ENCODE measurements at regions not wholly inside any gene's neighbourhood (a gene's known extent, or its start where the extent isn't known, plus 50 kb on each side); places are given as distances from the start of the nearest gene placed in this dataset.

DNA sequence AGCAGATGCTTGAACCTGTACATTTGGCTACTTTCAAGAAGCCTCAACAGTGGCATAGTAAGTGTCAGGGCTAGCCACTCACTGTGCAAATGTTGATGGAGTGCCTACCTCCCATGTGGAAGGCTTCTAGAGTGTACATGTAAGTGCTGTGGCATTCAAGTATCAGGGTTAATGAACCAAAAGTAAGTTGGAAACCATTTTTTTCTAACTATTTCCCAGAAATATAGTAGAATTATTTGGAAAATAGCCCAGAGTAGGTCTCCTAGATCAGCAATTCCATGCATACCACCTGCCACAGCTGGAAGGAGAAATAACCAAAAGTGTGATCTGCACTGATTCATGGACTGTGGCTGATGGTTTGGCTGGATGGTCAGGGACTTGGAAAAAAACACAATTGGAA lies 53.3 kb downstream of the FOXD1 start:
- Mint-ChIP-seq H3K36me3 (peaks cover 0 to 5% (median 0%) of the 10 kb centered on the region in 3 donors), H3K27me3 (peaks cover 3 to 19% of the 10 kb centered on the region in 2 donors), H3K4me1 (peaks cover 0 to 6% (median 0%) of the 10 kb centered on the region in 3 donors), H3K27ac (no peak overlapping the region), H3K4me3 (no peak overlapping the region), H3K9me3 (no peaks in the 10 kb centered on the region)
- H3K4me3 ChIP-seq (ENCODE audit: low read length): no peak overlapping the region
- no peaks in the 10 kb centered on the region for H3K27me3 ChIP-seq (ENCODE audit: insufficient read depth, low read length, poor library complexity, severe bottlenecking)
- no peaks in the 10 kb centered on the region for H3K4me1 ChIP-seq (ENCODE audit: insufficient read depth, low read length)
- CTCF ChIA-PET: no interaction called here
- H3K27ac ChIP-seq (ENCODE audit: low read depth, low read length): no peak overlapping the region
- DNase-seq: no peak
- no peaks in the 10 kb centered on the region for H3K9me3 ChIP-seq (ENCODE audit: low read length)
- H3K36me3 ChIP-seq (ENCODE audit: insufficient read depth, low read length): no peaks in the 10 kb centered on the region
- POLR2A ChIA-PET: no interaction called here

DNA sequence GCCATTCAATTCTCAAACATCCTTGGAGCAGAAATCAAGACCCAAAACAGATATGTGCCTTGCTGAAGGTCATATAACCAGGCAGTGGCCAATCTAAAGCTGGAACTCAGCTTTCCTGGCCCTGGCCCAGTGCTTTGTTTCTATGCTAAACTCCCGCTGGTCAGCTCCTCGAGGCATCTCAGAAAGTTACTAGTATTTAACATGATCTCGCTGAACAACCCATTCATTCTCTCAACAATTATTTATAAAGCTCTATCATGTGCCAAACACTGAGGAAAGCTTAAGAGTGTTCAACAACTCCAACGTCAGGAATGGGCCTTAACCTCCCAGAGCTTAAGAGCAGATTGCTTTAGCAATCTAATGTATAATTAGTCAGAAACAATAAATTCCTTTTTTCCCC lies 54.0 kb downstream of the FOXD1 start:
- CTCF ChIA-PET: interaction anchor here (1.9 kb wide), 1 partner anchor 56 kb away, joined by 7 read pairs; no protein-coding TSS in a partner anchor

DNA sequence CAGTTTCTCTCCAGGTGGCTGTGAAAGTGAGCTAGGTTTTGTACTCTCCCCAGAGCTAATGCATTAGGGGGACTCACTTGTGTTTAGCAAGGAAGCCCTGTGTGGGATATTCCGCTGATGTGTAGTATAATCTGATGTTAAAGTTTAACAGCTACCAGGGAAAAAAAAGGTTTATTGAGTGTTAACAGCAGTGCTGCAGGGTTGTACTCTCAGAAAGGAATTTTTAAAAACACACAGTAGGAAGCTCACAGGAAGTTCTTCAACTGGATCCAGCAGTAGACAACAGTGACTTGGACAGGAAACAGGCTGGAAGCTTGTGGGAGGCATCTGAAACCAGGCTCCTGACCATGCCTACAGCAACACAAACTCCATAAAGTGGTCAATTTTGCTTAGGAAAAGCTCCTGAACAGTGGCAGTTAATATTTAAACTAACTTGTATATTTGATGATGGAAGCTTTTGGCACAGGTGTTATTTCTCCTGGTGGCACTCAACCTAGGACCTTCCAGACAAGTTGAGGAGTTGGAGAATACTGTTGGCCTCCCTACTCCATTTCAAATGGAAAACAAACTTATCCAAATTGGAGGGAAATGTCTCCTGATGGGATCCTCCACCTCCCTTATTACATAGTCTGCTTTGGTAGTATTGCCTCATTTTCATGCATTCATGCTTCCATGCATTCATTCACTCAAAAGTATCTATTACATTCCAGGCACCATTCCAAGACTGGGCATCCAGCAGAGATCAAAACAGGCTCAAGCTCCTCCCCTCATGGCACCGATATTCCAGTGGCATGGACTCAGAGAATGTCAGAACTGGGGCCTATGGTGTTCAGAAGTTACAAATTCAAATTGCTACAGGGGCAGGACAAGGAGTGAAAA lies 54.7 kb downstream of the FOXD1 start:
- H3K4me3 Mint-ChIP-seq: no peak overlapping the region
- H3K4me3 ChIP-seq (ENCODE audit: low read length): no peak overlapping the region
- no peak overlapping the region for H3K27ac ChIP-seq (ENCODE audit: low read depth, low read length)
- no peaks in the 10 kb centered on the region for H3K9me3 Mint-ChIP-seq
- POLR2A ChIA-PET: interaction anchor here (0.5 kb wide), 1 partner anchor 11 kb away, joined by 3 read pairs; no protein-coding TSS in a partner anchor
- CTCF ChIA-PET: interaction anchor here (1.9 kb wide), 1 partner anchor 57 kb away, joined by 7 read pairs; no protein-coding TSS in a partner anchor
- peaks cover 2 to 15% (median 4%) of the 10 kb centered on the region in 3 donors for H3K4me1 Mint-ChIP-seq
- no peaks in the 10 kb centered on the region for H3K9me3 ChIP-seq (ENCODE audit: low read length)
- no peak overlapping the region for H3K27ac Mint-ChIP-seq
- peaks cover 2% of the 10 kb centered on the region for H3K4me1 ChIP-seq (ENCODE audit: insufficient read depth, low read length)
- no peaks in the 10 kb centered on the region for H3K36me3 ChIP-seq (ENCODE audit: insufficient read depth, low read length)
- no peaks in the 10 kb centered on the region for H3K27me3 ChIP-seq (ENCODE audit: insufficient read depth, low read length, poor library complexity, severe bottlenecking)
- DNase-seq: no peak
- peaks cover 0 to 5% (median 0%) of the 10 kb centered on the region in 3 donors for H3K36me3 Mint-ChIP-seq
- H3K27me3 Mint-ChIP-seq: peaks cover 0 to 16% of the 10 kb centered on the region in 2 donors

More for the DNA sequence above, 54.0 kb downstream of the FOXD1 start:
- POLR2A ChIA-PET: interaction anchor here (0.5 kb wide), 1 partner anchor 10 kb away, joined by 3 read pairs; no protein-coding TSS in a partner anchor
- peaks cover 0 to 16% of the 10 kb centered on the region in 2 donors for H3K27me3 Mint-ChIP-seq
- peaks cover 0 to 5% (median 0%) of the 10 kb centered on the region in 3 donors for H3K36me3 Mint-ChIP-seq
- Histone ChIP-seq H3K4me3 (ENCODE audit: low read length) (no peak overlapping the region), H3K4me1 (ENCODE audit: insufficient read depth, low read length) (no peaks in the 10 kb centered on the region), H3K27ac (ENCODE audit: low read depth, low read length) (no peak overlapping the region), H3K9me3 (ENCODE audit: low read length) (no peaks in the 10 kb centered on the region), H3K27me3 (ENCODE audit: insufficient read depth, low read length, poor library complexity, severe bottlenecking) (no peaks in the 10 kb centered on the region), H3K36me3 (ENCODE audit: insufficient read depth, low read length) (no peaks in the 10 kb centered on the region)
- no peak overlapping the region for H3K27ac Mint-ChIP-seq
- H3K4me3 Mint-ChIP-seq: no peak overlapping the region
- DNase-seq: no peak
- peaks cover 0 to 12% (median 0%) of the 10 kb centered on the region in 3 donors for H3K4me1 Mint-ChIP-seq
- no peaks in the 10 kb centered on the region for H3K9me3 Mint-ChIP-seq

DNA sequence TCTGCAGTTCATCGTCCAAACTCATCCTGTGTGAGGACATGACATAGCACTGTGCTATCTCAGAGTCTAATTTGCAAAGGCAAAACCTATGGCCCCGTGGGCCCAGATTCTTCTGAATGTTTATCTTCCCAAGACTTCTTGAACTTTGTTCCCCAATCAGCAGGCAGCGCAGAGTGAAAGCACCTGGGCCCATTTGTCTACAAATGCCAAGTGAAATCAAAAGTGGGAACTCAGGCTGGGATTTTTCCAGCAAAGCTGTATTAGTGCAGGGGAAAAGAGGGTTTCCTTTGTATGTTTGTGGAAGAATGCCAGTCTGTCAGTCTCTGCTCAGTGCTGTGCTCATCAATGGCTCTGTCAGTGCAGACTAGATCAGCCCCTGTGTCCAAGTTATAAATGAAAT lies 55.8 kb downstream of the FOXD1 start:
- ChIA-PET CTCF (interaction anchor here (1.9 kb wide), 1 partner anchor 58 kb away, joined by 7 read pairs; no protein-coding TSS in a partner anchor), POLR2A (no interaction called here)
- H3K4me3 ChIP-seq (ENCODE audit: low read length): no peak overlapping the region
- Mint-ChIP-seq H3K4me3 (no peak overlapping the region), H3K27me3 (peaks cover 0 to 16% of the 10 kb centered on the region in 2 donors), H3K9me3 (no peaks in the 10 kb centered on the region), H3K27ac (no peak overlapping the region), H3K4me1 (peaks cover 11 to 26% (median 13%) of the 10 kb centered on the region in 3 donors), H3K36me3 (peaks cover 0 to 5% (median 0%) of the 10 kb centered on the region in 3 donors)
- DNase-seq: no peak
- H3K4me1 ChIP-seq (ENCODE audit: insufficient read depth, low read length): peaks cover 12% of the 10 kb centered on the region
- H3K27me3 ChIP-seq (ENCODE audit: insufficient read depth, low read length, poor library complexity, severe bottlenecking): no peaks in the 10 kb centered on the region
- no peaks in the 10 kb centered on the region for H3K9me3 ChIP-seq (ENCODE audit: low read length)
- no peaks in the 10 kb centered on the region for H3K36me3 ChIP-seq (ENCODE audit: insufficient read depth, low read length)
- H3K27ac ChIP-seq (ENCODE audit: low read depth, low read length): no peak overlapping the region

DNA sequence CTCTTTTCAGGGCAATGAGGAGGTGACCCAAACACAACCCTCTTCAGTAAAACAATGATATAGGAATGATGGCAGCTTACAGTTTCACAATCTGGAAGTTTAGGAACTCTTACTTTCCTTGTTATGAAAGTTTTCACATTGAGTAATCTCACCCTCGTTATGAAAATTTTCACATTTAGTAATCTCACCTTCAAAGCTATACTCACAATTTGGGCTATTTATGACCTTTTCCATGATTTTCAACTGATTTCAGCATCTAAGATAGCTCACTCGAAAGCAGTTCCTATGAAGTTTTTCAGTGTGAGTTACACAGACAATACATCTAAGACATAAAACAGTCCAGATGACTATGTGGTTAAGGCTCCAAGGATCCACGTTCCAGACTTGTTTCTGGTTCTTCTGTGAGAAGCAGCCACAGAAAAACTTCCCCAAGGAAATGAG lies 57.1 kb downstream of the FOXD1 start:
- no peak overlapping the region for H3K4me3 ChIP-seq (ENCODE audit: low read length)
- CTCF ChIA-PET: interaction anchor here (1.6 kb wide), 1 partner anchor 60 kb away, joined by 5 read pairs; no protein-coding TSS in a partner anchor
- Mint-ChIP-seq H3K9me3 (no peaks in the 10 kb centered on the region), H3K4me1 (peaks cover 21 to 39% (median 25%) of the 10 kb centered on the region in 3 donors), H3K36me3 (peaks cover 0 to 5% (median 0%) of the 10 kb centered on the region in 3 donors), H3K27me3 (peaks cover 0 to 16% of the 10 kb centered on the region in 2 donors), H3K4me3 (no peak overlapping the region), H3K27ac (no peak overlapping the region)
- POLR2A ChIA-PET: no interaction called here
- H3K9me3 ChIP-seq (ENCODE audit: low read length): no peaks in the 10 kb centered on the region
- H3K36me3 ChIP-seq (ENCODE audit: insufficient read depth, low read length): no peaks in the 10 kb centered on the region
- H3K27ac ChIP-seq (ENCODE audit: low read depth, low read length): no peak overlapping the region
- no peaks in the 10 kb centered on the region for H3K27me3 ChIP-seq (ENCODE audit: insufficient read depth, low read length, poor library complexity, severe bottlenecking)
- H3K4me1 ChIP-seq (ENCODE audit: insufficient read depth, low read length): peaks cover 26% of the 10 kb centered on the region
- DNase-seq: no peak

DNA sequence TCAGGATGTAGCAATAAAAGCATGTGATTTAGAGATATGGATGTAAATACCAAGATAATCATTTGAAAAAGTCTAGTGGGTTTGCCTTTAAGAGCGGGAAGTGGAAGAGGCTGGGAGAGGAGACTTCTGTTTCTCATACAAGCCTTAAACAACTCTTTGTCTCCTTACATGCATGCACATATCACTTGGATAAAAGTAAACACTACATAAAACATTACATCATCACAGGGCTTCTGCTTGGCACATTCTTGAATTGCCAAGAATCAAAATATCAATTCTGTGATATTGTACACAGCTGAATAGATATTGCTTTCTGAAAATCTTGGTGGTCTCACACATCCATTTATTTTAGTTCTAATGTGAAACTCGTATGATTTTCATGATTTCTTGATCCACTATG lies 57.6 kb downstream of the FOXD1 start:
- Histone ChIP-seq H3K9me3 (ENCODE audit: low read length) (no peaks in the 10 kb centered on the region), H3K27me3 (ENCODE audit: insufficient read depth, low read length, poor library complexity, severe bottlenecking) (no peaks in the 10 kb centered on the region), H3K36me3 (ENCODE audit: insufficient read depth, low read length) (no peaks in the 10 kb centered on the region), H3K27ac (ENCODE audit: low read depth, low read length) (no peak overlapping the region), H3K4me3 (ENCODE audit: low read length) (no peak overlapping the region), H3K4me1 (ENCODE audit: insufficient read depth, low read length) (peaks cover 30% of the 10 kb centered on the region)
- H3K4me1 Mint-ChIP-seq: peaks cover 26 to 44% (median 29%) of the 10 kb centered on the region in 3 donors
- no peak overlapping the region for H3K27ac Mint-ChIP-seq
- H3K27me3 Mint-ChIP-seq: peaks cover 0 to 11% of the 10 kb centered on the region in 2 donors
- H3K4me3 Mint-ChIP-seq: no peak overlapping the region
- ChIA-PET CTCF (interaction anchor here (1.6 kb wide), 1 partner anchor 60 kb away, joined by 5 read pairs; no protein-coding TSS in a partner anchor), POLR2A (no interaction called here)
- H3K36me3 Mint-ChIP-seq: peaks cover 0 to 5% (median 0%) of the 10 kb centered on the region in 3 donors
- peaks cover 0 to 3% (median 0%) of the 10 kb centered on the region in 5 donors for H3K9me3 Mint-ChIP-seq
- no peak for DNase-seq

DNA sequence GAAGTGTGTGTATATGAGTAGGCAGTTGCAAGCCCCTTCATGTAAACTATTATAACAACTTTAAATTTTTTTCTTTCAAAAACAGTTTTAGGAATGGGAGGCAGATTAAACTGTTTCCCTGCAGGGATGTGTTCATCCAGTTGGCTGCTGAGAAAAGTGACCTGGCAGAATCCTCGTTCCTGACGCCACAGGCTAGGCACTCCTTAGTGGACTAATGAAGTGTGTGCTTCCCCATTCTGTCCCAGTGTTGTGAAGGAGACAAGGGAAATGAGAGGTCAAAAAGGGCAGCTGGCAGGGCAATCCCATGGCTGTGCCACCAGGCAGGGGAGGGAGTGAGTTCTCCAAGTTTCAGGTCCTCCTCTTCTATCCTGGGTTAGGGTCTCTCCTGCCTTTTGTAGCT lies 59.8 kb downstream of the FOXD1 start:
- Histone ChIP-seq H3K4me1 (ENCODE audit: insufficient read depth, low read length) (peaks cover 33% of the 10 kb centered on the region), H3K27me3 (ENCODE audit: insufficient read depth, low read length, poor library complexity, severe bottlenecking) (no peaks in the 10 kb centered on the region), H3K4me3 (ENCODE audit: low read length) (no peak overlapping the region), H3K36me3 (ENCODE audit: insufficient read depth, low read length) (no peaks in the 10 kb centered on the region), H3K9me3 (ENCODE audit: low read length) (peaks cover 5% of the 10 kb centered on the region), H3K27ac (ENCODE audit: low read depth, low read length) (no peak overlapping the region)
- Mint-ChIP-seq H3K4me3 (no peak overlapping the region), H3K9me3 (peaks cover 8 to 22% (median 14%) of the 10 kb centered on the region in 5 donors), H3K27me3 (peaks cover 4 to 5% of the 10 kb centered on the region in 2 donors), H3K4me1 (peaks cover 27 to 47% (median 31%) of the 10 kb centered on the region in 3 donors), H3K27ac (no peak overlapping the region), H3K36me3 (peaks cover 0 to 5% (median 0%) of the 10 kb centered on the region in 3 donors)
- ChIA-PET CTCF (interaction anchor here (1.0 to 3.4 kb wide), 2 partner anchors 62 to 66 kb away, joined by 3 to 12 read pairs; no protein-coding TSS in a partner anchor), POLR2A (no interaction called here)
- DNase-seq: no peak

DNA sequence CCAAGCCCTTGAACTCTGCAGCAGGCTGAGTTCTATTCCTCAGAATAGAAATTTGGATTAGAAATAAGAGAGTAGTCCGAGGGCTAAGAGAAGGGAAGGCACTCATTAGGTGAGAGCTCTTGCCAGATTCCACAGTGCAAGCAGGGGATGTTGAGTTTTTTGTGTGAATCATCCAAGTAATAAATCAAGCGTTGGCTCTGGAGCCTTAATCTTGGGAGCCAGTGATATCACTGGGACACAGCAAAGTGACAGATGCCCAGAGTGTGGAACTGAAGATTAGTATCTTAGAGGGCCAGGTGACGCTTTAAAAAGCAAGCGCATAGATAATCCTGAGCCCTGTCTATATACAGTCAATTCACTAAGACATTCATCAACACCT lies 60.3 kb downstream of the FOXD1 start:
- Mint-ChIP-seq H3K36me3 (peaks cover 0 to 5% (median 0%) of the 10 kb centered on the region in 3 donors), H3K27me3 (peaks cover 8% of the 10 kb centered on the region in 2 donors), H3K9me3 (peaks cover 8 to 23% (median 14%) of the 10 kb centered on the region in 5 donors), H3K4me1 (peaks cover 27 to 47% (median 31%) of the 10 kb centered on the region in 3 donors), H3K4me3 (peak overlapping the region in 6 of 7 donors; percentile 49 to 83 (median 70)), H3K27ac (peak overlapping the region in 2 of 8 donors; percentile 10 to 30)
- Histone ChIP-seq H3K4me3 (ENCODE audit: low read length) (no peak overlapping the region), H3K4me1 (ENCODE audit: insufficient read depth, low read length) (peaks cover 33% of the 10 kb centered on the region), H3K36me3 (ENCODE audit: insufficient read depth, low read length) (no peaks in the 10 kb centered on the region), H3K27me3 (ENCODE audit: insufficient read depth, low read length, poor library complexity, severe bottlenecking) (peaks cover 3% of the 10 kb centered on the region), H3K9me3 (ENCODE audit: low read length) (peaks cover 5% of the 10 kb centered on the region), H3K27ac (ENCODE audit: low read depth, low read length) (no peak overlapping the region)
- DNase-seq: no peak
- CTCF ChIA-PET: interaction anchor here (1.0 to 3.4 kb wide), 2 partner anchors 63 to 66 kb away, joined by 3 to 12 read pairs; no protein-coding TSS in a partner anchor
- POLR2A ChIA-PET: interaction anchor here (0.8 kb wide), 1 partner anchor 12 kb away, joined by 3 read pairs; no protein-coding TSS in a partner anchor

All from CD8-positive, alpha-beta memory T cell (primary cell).